ENCODE measurements at regions not wholly inside any gene's neighbourhood (a gene's known extent, or its start where the extent isn't known, plus 50 kb on each side); places are given as distances from the start of the nearest gene placed in this dataset.
"Not testable (repeated sequence)": the region's sequence is repeated elsewhere in the genome, so short reads cannot be mapped to it uniquely, and the experiment has no call there.

DNA sequence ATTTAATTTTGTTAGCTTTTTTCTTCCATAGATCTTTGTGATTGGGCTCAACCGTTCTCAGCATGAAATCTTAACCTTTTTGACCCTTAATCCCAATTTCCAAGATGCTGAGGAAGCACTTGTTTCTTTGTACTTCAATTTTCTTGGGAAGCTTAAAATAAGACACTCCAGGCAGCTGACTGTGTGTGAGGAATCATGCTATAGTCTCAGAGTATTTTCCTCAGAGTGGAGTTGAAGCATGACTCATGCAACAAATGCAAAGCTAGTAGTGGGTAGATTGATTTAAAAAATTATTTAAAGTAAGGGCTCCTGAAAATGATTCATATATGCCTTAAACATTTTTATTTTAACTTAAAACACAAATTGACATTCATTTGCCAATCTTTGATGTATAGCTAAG is 168.7 kb downstream of the BTBD3 start:
- DNase-seq (ENCODE audit: low read depth in 1 of 2, low spot score in 1 of 2) = no peak
- in situ Hi-C loops (cut with HindIII; ENCODE audit: low pct_unique_long_range_greater_than_20kb, low sequenced_read_pairs) = no loop called here
- no peak for TF ChIP-seq JUND (IDR thresholded peaks at IDR 0.05; ENCODE audit: low read depth)

DNA sequence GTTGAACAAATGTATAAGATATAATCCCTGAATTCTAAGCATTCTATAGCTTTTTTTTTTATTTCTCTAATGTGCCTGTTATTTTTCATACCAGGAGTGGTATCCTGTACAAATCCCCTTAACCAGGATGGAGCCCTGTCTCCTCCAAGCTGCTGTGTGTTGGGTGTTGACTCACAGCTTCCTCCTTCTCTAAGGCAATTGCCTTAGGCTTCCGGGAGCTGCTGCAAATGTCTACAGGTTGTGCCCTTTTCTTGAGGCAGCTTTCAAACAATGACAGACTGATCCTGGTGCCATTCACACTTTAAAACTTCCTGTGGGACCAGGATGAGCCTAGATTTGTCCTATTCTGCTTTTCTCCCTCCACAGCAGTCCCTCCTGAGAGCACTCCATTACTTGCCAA is 173.2 kb downstream of the BTBD3 start:
- DNase-seq (ENCODE audit: low read depth in 1 of 2, low spot score in 1 of 2) = no peak
- in situ Hi-C loops (cut with HindIII; ENCODE audit: low pct_unique_long_range_greater_than_20kb, low sequenced_read_pairs) = no loop called here
- no peak for TF ChIP-seq JUND (IDR thresholded peaks at IDR 0.05; ENCODE audit: low read depth)

DNA sequence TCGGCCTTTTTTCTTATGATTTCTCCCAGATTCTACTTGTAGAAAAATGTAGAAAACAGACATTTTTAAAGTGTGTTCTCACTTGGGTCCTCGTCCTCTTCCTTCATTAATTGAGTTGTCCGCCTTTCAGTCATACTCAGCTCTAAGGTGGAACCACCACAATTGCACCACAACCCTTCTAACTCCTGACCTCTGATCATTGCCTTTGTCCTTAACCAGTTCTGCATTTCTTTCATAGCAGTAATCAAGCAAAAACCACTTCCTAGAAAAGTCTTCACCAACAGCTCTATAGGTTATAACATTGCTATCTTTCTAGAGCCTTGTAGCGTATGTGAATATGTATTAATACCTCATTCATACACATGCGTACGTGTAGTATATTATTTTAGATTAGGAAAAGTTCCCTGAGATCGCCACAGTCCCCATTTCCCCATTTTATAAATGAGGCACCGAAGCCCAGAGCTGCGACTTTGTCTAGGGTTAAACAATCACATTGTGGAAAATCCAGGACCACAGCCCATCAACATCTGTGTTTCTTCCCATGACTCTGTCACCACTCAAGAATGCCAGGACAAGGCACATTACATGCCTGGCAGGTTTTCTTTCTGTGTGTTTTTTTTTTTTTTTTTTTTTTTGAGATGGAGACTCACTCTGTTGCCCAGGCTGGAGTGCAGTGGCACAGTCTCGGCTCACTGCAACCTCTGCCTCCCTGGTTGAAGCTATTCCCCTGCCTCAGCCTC is 175.5 kb downstream of the BTBD3 start:
- in situ Hi-C loops (cut with HindIII; ENCODE audit: low pct_unique_long_range_greater_than_20kb, low sequenced_read_pairs) = no loop called here
- no peak for TF ChIP-seq JUND (IDR thresholded peaks at IDR 0.05; ENCODE audit: low read depth)
- DNase-seq (ENCODE audit: low read depth in 1 of 2, low spot score in 1 of 2) = no peak

DNA sequence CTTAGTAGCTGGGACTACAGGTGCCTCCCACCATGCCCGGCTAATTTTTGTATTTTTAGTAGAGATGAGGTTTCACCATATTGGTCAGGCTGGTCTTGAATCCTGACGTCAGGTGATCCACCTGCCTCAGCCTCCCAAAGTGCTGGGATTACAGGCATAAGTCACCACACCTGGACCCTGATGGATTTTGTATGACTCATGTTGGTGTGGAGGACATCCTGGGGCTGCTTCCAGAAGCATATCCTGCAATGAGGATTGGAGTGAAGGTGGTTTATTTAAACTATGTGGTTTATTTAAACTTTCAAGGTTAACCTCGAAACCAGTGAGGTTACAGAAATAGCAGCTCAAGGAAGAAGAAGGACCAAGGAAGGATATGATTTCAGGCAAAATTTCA is 176.1 kb downstream of the BTBD3 start:
- in situ Hi-C loops (cut with HindIII; ENCODE audit: low pct_unique_long_range_greater_than_20kb, low sequenced_read_pairs); DNase-seq (ENCODE audit: low read depth in 1 of 2, low spot score in 1 of 2): not testable (repeated sequence)

DNA sequence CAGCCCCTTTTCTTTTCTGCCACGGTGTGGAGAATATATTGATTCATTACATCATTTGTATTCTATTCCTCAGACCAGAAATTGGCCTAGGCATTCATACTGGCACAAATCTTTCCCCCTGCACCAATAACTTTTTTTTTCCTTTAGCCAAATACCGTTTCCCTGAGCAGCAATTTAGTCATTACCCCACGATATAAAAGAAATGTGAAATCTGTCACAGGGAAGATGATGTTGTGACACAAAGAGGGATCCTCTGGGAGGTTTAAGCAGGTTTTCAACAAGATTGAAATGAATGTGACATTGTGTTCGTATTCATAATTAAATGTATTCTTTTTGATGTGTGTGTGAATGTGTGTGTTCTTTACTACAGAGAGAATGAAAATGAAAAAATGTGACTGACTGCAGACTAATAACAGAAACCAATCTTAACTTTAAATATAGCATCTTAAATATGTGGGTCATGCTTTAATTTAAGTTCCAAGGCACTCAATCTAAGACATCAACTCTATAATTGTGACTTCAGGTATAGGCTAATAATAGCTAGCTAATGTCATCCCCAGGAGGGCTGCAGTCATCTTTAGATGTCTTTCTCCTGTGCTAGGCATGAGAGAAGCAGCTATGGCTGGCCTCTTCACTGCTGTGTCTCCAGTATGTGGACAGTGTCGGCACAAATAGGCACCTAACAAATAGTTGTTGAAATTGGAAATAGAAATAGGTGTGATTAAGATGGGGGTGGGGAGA is 177.7 kb downstream of the BTBD3 start:
- in situ Hi-C loops (cut with HindIII; ENCODE audit: low pct_unique_long_range_greater_than_20kb, low sequenced_read_pairs) = no loop called here
- no peak for DNase-seq (ENCODE audit: low read depth in 1 of 2, low spot score in 1 of 2)
- TF ChIP-seq JUND (IDR thresholded peaks at IDR 0.05; ENCODE audit: low read depth) = no peak

DNA sequence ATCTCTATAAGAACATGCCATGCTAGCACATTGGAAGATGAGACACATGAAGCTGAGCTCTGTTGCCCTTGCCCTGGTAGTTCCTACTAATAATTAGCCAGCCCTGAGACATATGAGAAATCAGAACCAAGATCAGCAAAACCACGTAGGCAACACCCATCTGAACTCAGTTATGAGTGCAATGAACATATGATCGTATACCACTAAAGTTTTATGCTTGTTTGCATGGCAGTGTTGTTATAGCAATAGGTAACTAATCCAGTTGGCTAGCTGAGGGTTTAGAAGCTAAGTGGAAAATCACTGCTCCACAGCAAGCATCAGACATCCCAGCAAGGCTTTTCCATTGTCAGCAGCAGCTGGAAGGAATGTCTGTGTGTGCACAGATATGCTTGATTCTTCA is 180.7 kb downstream of the BTBD3 start:
- in situ Hi-C loops (cut with HindIII; ENCODE audit: low pct_unique_long_range_greater_than_20kb, low sequenced_read_pairs) = no loop called here
- DNase-seq (ENCODE audit: low read depth in 1 of 2, low spot score in 1 of 2) = no peak
- no peak for TF ChIP-seq JUND (IDR thresholded peaks at IDR 0.05; ENCODE audit: low read depth)

DNA sequence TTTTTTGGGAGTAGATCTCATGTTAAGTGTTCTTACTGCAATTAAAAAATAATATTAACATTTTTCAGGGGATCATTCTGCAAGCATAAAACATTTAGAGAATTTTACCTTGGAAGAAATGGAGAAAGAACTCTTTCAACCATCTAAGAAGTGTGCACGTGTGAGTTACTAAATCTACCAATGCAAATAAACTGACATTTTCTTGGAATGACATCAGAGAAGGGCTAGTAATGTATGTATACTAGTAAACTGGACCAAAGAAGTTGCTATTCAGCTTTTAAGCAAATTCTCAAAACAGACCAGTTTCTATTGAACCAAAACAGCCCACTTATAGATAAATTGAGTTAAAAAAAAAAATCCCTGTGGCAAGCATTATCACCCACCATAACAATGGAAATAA is 191.2 kb downstream of the BTBD3 start:
- in situ Hi-C loops (cut with HindIII; ENCODE audit: low pct_unique_long_range_greater_than_20kb, low sequenced_read_pairs) = no loop called here
- no peak for TF ChIP-seq JUND (IDR thresholded peaks at IDR 0.05; ENCODE audit: low read depth)
- DNase-seq (ENCODE audit: low read depth in 1 of 2, low spot score in 1 of 2) = no peak

DNA sequence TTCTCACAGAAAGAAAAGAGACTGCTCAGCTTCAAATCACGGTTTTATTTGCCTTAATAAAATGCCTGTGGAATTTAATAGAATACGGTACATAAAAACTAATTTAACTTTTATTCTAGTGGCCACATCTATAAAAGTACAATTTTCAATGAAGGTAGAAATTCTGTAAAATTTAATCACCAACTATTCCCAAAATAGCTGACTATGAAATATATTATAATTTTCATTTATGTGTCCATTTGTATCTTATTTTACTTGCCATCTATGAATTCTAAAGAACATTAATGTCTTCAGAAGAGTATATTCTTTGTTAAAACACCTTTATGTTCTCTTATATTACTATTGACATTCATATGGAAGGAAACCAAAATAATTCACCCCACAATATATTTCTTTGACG is 192.6 kb downstream of the BTBD3 start:
- no peak for TF ChIP-seq JUND (IDR thresholded peaks at IDR 0.05; ENCODE audit: low read depth)
- DNase-seq (ENCODE audit: low read depth in 1 of 2, low spot score in 1 of 2) = no peak
- in situ Hi-C loops (cut with HindIII; ENCODE audit: low pct_unique_long_range_greater_than_20kb, low sequenced_read_pairs) = no loop called here

DNA sequence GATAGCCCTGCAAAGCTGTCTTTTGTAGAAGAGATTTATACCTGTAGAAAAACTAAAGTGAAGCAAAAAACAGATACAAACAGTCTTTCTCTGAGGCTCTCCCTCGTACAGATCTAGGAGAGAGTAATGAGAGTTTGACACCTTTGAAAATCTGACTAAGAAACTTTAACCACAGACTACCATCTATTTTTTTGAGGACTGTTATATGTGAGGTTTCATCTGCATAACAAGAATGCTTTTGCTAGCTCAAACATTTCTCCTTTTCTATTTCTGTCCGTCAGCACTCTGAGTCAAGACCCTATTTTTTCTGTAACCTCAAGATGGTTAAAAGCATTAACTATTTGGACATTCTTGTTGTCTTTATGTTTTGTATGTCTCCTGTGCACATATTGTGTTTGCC is 193.0 kb downstream of the BTBD3 start:
- no peak for DNase-seq (ENCODE audit: low read depth in 1 of 2, low spot score in 1 of 2)
- in situ Hi-C loops (cut with HindIII; ENCODE audit: low pct_unique_long_range_greater_than_20kb, low sequenced_read_pairs) = no loop called here
- no peak for TF ChIP-seq JUND (IDR thresholded peaks at IDR 0.05; ENCODE audit: low read depth)

DNA sequence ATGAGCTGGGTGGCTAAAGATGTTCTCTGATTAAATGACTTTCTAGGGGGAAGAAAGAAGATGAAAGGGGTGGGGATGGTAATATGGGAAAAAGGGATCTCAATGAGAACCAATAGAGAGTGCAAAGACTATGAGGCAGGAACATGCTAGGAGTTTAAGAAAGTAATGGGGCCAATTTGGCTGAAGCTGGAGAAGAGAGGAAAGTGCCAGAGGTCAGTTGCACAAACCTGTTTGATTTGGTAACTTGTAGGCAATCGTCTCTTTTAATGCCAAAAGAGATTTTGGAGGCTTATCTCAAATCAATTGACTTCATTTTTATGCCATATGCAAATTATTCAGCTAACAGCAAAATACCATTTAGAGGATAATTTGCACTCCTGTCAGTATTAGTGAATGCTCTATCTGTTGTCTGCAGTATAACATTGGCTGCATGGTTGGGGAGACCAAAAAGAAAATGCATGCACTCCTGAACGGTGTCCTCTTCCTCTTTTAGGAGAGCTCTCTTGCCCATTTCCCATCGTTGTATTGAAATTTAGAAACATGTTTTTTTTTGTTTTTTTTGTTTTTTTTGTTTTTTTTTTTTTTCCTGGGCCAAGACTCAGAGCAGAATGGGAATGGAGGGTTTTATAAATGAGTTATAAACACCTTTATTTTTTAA is 193.9 kb downstream of the BTBD3 start:
- DNase-seq (ENCODE audit: low read depth in 1 of 2, low spot score in 1 of 2) = no peak
- no peak for TF ChIP-seq JUND (IDR thresholded peaks at IDR 0.05; ENCODE audit: low read depth)
- in situ Hi-C loops (cut with HindIII; ENCODE audit: low pct_unique_long_range_greater_than_20kb, low sequenced_read_pairs) = no loop called here

DNA sequence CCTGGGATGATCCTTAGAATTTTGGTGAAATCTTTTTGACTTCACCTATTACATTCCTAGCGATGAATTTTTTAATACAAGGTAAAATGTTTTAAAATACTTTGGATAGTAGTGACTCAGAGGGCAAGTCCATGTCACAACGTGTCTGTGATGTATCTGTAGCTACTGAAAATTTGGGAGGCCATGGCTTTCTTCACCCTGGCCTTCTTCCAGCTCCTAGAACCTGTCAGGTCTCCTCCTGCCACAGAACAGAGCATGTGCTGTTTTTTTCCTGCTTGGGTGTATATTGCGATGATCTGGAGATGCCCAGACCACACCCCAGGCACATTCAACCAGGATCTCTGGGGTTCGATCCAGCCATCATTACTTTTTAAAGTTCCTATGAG is 194.4 kb downstream of the BTBD3 start:
- TF ChIP-seq JUND (IDR thresholded peaks at IDR 0.05; ENCODE audit: low read depth) = no peak
- DNase-seq (ENCODE audit: low read depth in 1 of 2, low spot score in 1 of 2) = no peak
- in situ Hi-C loops (cut with HindIII; ENCODE audit: low pct_unique_long_range_greater_than_20kb, low sequenced_read_pairs) = no loop called here

DNA sequence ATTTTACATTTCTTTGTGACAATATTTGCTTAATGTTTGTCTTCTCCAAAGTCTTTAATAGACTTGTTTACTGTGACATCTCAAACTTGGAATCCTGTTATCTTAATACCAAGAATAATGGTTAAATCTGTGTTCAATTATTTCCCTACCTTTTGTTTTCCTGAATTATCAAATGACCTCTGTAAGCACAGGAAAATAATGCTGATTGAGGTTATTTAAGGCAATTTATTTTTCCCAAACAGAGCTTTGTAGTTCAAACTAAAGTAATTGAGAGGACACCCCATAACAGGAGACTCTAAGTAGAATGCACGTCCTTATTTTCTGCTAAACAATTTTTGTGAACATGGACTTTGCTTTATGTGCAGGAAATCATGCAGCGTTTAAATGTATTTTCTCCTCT is 195.0 kb downstream of the BTBD3 start:
- in situ Hi-C loops (cut with HindIII; ENCODE audit: low pct_unique_long_range_greater_than_20kb, low sequenced_read_pairs) = no loop called here
- DNase-seq (ENCODE audit: low read depth in 1 of 2, low spot score in 1 of 2) = no peak
- no peak for TF ChIP-seq JUND (IDR thresholded peaks at IDR 0.05; ENCODE audit: low read depth)

DNA sequence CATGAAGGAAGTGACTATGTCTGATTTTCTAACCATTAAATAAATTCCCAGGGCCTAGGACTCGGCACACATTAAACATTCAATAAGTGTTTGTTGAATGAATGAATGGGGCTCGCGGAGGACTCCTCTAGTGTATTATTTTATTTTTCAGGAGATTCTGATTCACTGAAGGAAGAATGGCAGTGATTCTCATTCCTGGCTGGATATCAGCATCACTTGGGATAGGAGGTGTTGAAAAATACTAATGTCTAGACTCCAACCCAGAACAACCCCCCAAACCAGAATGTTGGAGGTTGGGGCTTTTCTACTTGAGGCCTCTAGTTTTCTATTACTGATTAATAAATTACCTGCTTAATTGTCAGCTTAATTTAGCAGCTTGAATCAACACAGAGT is 195.4 kb downstream of the BTBD3 start:
- TF ChIP-seq JUND (IDR thresholded peaks at IDR 0.05; ENCODE audit: low read depth) = no peak
- no peak for DNase-seq (ENCODE audit: low read depth in 1 of 2, low spot score in 1 of 2)
- in situ Hi-C loops (cut with HindIII; ENCODE audit: low pct_unique_long_range_greater_than_20kb, low sequenced_read_pairs) = no loop called here
